GM19395 (cell line): ENCODE measurements at regions not wholly inside any gene's neighbourhood (a gene's known extent, or its start where the extent isn't known, plus 50 kb on each side); places are given as distances from the start of the nearest gene placed in this dataset.
A peak's percentile ranks its signal among the peaks of the same experiment; 100 is the strongest.

Experiments
- ATAC-seq: cut with Tn5 transposase; IDR thresholded peaks from one replicate; pipeline ENCODE4 v1.9.1; 2021; ENCODE audit warnings: mild to moderate bottlenecking, moderate library complexity; ENCODE audit not compliant: unreplicated experiment

- no peak for ATAC-seq
Measured at GRCh38 chr6:139860203-139860602, 485.8 kb upstream of the CITED2 start.

GRCh38 chr6:139858429-139858828 is 484.0 kb upstream of the CITED2 start:
- no peak for ATAC-seq

GRCh38 chr6:139857143-139857542 is 482.7 kb upstream of the CITED2 start:
- ATAC-seq, result no peak

- no peak for ATAC-seq
Measured at GRCh38 chr6:139856562-139856961, 482.1 kb upstream of the CITED2 start.

GRCh38 chr6:139855671-139856311 is 481.3 kb upstream of the CITED2 start:
- ATAC-seq, result no peak

GRCh38 chr6:139853302-139853992 is 479.0 kb upstream of the CITED2 start:
- ATAC-seq, result no peak

- no peak for ATAC-seq
Measured at GRCh38 chr6:139852488-139853140, 478.2 kb upstream of the CITED2 start.

GRCh38 chr6:139852067-139852466 is 477.6 kb upstream of the CITED2 start:
- no peak for ATAC-seq

- ATAC-seq, result no peak
Measured at GRCh38 chr6:139851206-139851605, 476.8 kb upstream of the CITED2 start.

- ATAC-seq, result no peak
Measured at GRCh38 chr6:139850512-139850911, 476.1 kb upstream of the CITED2 start.

GRCh38 chr6:139847457-139847813 is 473.0 kb upstream of the CITED2 start:
- no peak for ATAC-seq

GRCh38 chr6:139846538-139847456 is 472.3 kb upstream of the CITED2 start:
- peak; percentile 57 for ATAC-seq

- ATAC-seq, result no peak
Measured at GRCh38 chr6:139844907-139845306, 470.5 kb upstream of the CITED2 start.

GRCh38 chr6:139841794-139842215 is 467.4 kb upstream of the CITED2 start:
- ATAC-seq, result peak; percentile 88

- ATAC-seq, result peak; percentile 24
Measured at GRCh38 chr6:139839506-139840156, 465.2 kb upstream of the CITED2 start.

- ATAC-seq, result no peak
Measured at GRCh38 chr6:139834232-139834631, 459.8 kb upstream of the CITED2 start.

- no peak for ATAC-seq
Measured at GRCh38 chr6:139833592-139833991, 459.1 kb upstream of the CITED2 start.

GRCh38 chr6:139832493-139833305 is 458.3 kb upstream of the CITED2 start:
- ATAC-seq, result no peak

- ATAC-seq, result no peak
Measured at GRCh38 chr6:139829576-139829975, 455.1 kb upstream of the CITED2 start.
